ENCODE measurements at regions not wholly inside any gene's neighbourhood (a gene's known extent, or its start where the extent isn't known, plus 50 kb on each side); places are given as distances from the start of the nearest gene placed in this dataset.

GRCh38 chr7:17638727-17639126, 301.6 kb downstream of the SNX13 start:
- no peaks in the 10 kb centered on the region for H3K4me1 ChIP-seq (ENCODE audit: control insufficient read depth, insufficient read depth, low read length)
- H3K9me3 ChIP-seq (ENCODE audit: control insufficient read depth, insufficient read depth, low read depth, low read length) = no peaks in the 10 kb centered on the region
- ChIA-PET CTCF (interaction anchor here (0.5 kb wide), 1 partner anchor 317 kb away, joined by 3 read pairs; no protein-coding TSS in a partner anchor), POLR2A (no interaction called here)
- H3K27ac ChIP-seq (ENCODE audit: low read length) = no peak overlapping the region
- no peak overlapping the region for H3K4me3 ChIP-seq (ENCODE audit: low read depth in 2 of 2, low read length in 2 of 2)
- in situ Hi-C loops (cut with HindIII; ENCODE audit: low pct_unique_long_range_greater_than_20kb, low sequenced_read_pairs) = no loop called here
- intact Hi-C loops (cut with micrococcal nuclease; ENCODE audit: unreplicated experiment) = no loop called here
- no peaks in the 10 kb centered on the region for H3K27me3 ChIP-seq (ENCODE audit: control insufficient read depth, insufficient read depth, low read length)
- TF ChIP-seq POLR2AphosphoS5 (IDR thresholded peaks at IDR 0.05; ENCODE audit: low read depth, low read length) (no peak), TCF7L2 (IDR thresholded peaks at IDR 0.05; ENCODE audit: low read depth, low read length) (no peak), CTCF (IDR thresholded peaks at IDR 0.05) (no peak), SIN3A (IDR thresholded peaks at IDR 0.05; ENCODE audit: borderline replicate concordance, insufficient read depth, low read depth, low read length) (no peak), REST (IDR thresholded peaks at IDR 0.05; ENCODE audit: insufficient read depth in 1 of 2, low read depth in 2 of 2, low read length in 1 of 2) (no peak)
- no peak for ATAC-seq
- no TSS peak for BruUV-seq (replicated peaks)
- DNase-seq (ENCODE audit: low read depth, low spot score) = no peak
- no peaks in the 10 kb centered on the region for H3K36me3 ChIP-seq (ENCODE audit: control insufficient read depth, insufficient read depth, low read length)

- Histone ChIP-seq H3K27ac (ENCODE audit: low read length) (peak overlapping the region; percentile 10; the same call in 1 of the 2 replicates), H3K9me3 (ENCODE audit: control insufficient read depth, insufficient read depth, low read depth, low read length) (0 out of 2 replicates have a peak, but pooled peaks cover 3% of the 10 kb centered on the region), H3K36me3 (ENCODE audit: control insufficient read depth, insufficient read depth, low read length) (no peaks in the 10 kb centered on the region), H3K4me3 (ENCODE audit: low read depth in 2 of 2, low read length in 2 of 2) (no peak overlapping the region), H3K4me1 (ENCODE audit: control insufficient read depth, insufficient read depth, low read length) (no peaks in the 10 kb centered on the region), H3K27me3 (ENCODE audit: control insufficient read depth, insufficient read depth, low read length) (no peaks in the 10 kb centered on the region)
- no TSS peak for BruUV-seq (replicated peaks)
- intact Hi-C loops (cut with micrococcal nuclease; ENCODE audit: unreplicated experiment) = loop anchor here (10.0 kb wide), 1 partner anchor 746 kb away; no protein-coding TSS in a partner anchor
- POLR2A ChIA-PET = no interaction called here
- no peak for DNase-seq (ENCODE audit: low read depth, low spot score)
- no peak for ATAC-seq
- TF ChIP-seq CTCF (IDR thresholded peaks at IDR 0.05) (peak; percentile 81), TCF7L2 (IDR thresholded peaks at IDR 0.05; ENCODE audit: low read depth, low read length) (no peak)
- in situ Hi-C loops (cut with HindIII; ENCODE audit: low pct_unique_long_range_greater_than_20kb, low sequenced_read_pairs) = no loop called here
- CTCF ChIA-PET = interaction anchor here (0.5 to 1.4 kb wide), 2 partner anchors 17 to 123 kb away, joined by 4 to 5 read pairs; no protein-coding TSS in a partner anchor
Observed at GRCh38 chr7:17640730-17641377, 299.4 kb downstream of the SNX13 start.
